Upper lobe of left lung (tissue), 6 donors: ENCODE measurements at regions not wholly inside any gene's neighbourhood (a gene's known extent, or its start where the extent isn't known, plus 50 kb on each side); places are given as distances from the start of the nearest gene placed in this dataset.

Experiments used
- ATAC-seq, 2 donors: fragments of 200-7000 bp; cut with Tn5 transposase; one replicate each; pipeline ENCODE4 v1.9.1; 2022; ENCODE audit warnings: mild to moderate bottlenecking in 2 of 2, moderate library complexity in 2 of 2; ENCODE audit not compliant: low FRiP score in 2 of 2
- DNase-seq, 2 donors: peaks; one replicate each; pipeline ENCODE4 v3.0.0-alpha.2; 2019 to 2020
- H3K27ac ChIP-seq, 4 donors: fragments of 200-600 bp; sonication (generic); one replicate each; pipeline ENCODE4 v1.5.1; 2016 to 2019
- H3K27me3 ChIP-seq, 4 donors: fragments of 200-600 bp; sonication (generic); one replicate each; pipeline ENCODE4 v1.5.1; 2017 to 2019
- H3K36me3 ChIP-seq, 4 donors: fragments of 200-600 bp; sonication (generic); one replicate each; pipeline ENCODE4 v1.5.1; 2016 to 2019
- H3K4me1 ChIP-seq, 4 donors: fragments of 200-600 bp; sonication (generic); one replicate each; pipeline ENCODE4 v1.5.1; 2018 to 2019
- H3K4me3 ChIP-seq, 4 donors: fragments of 200-600 bp; sonication (generic); one replicate each; pipeline ENCODE4 v1.5.1; 2017 to 2019; ENCODE audit warnings: mild to moderate bottlenecking in 2 of 4, moderate library complexity in 1 of 4
- H3K9me3 ChIP-seq, 4 donors: fragments of 200-600 bp; sonication (generic); one replicate each; pipeline ENCODE4 v1.5.1; 2018 to 2019
- EP300 ChIP-seq, 4 donors: sonication (generic); formaldehyde crosslinking; IDR thresholded peaks; one replicate each; pipeline ENCODE4 v1.5.1; 2017; ENCODE audit warnings: antibody characterized with exemption in 4 of 4, control low read depth in 2 of 4
- POLR2A ChIP-seq, 4 donors: fragments of 450-650 bp; IDR thresholded peaks; one replicate each; pipeline ENCODE4 v1.5.1; 2016 to 2017; ENCODE audit warnings: antibody characterized with exemption in 4 of 4, mild to moderate bottlenecking in 2 of 4
- POLR2AphosphoS5 ChIP-seq, 2 donors: sonication (generic); formaldehyde crosslinking; IDR thresholded peaks; one replicate each; pipeline ENCODE4 v1.5.1; 2017; ENCODE audit warnings: antibody characterized with exemption in 2 of 2
- WGBS, 2 donors: methylation state at CpG; one replicate each; pipeline ENCODE4 v1.1.5; 2017 to 2018; 5-methylcytosine and 5-hydroxymethylcytosine counted together
- TF ChIP-seq, protein P1 (sequence below), 6 experiments: fragments of 450-650 bp in 4 of 6; fragments of 200-600 bp in 2 of 6; sonication (generic) in 2 of 6; IDR thresholded peaks; one replicate each; pipeline ENCODE4 v1.5.1; 2016 to 2019; ENCODE audit warnings: antibody characterized with exemption in 6 of 6
- donor health status: DM: no; HTN: no; CAD: no; lungs with moderate emphysema.
- donor health status: DM: no; HTN: yes; CAD: no; lungs with severe emphysema.

- Histone ChIP-seq H3K36me3 (no peaks in the 10 kb centered on the region), H3K4me1 (no peaks in the 10 kb centered on the region), H3K27ac (no peak overlapping the region), H3K27me3 (no peaks in the 10 kb centered on the region), H3K4me3 (no peak overlapping the region), H3K9me3 (no peaks in the 10 kb centered on the region)
- TF ChIP-seq, protein P1, sequence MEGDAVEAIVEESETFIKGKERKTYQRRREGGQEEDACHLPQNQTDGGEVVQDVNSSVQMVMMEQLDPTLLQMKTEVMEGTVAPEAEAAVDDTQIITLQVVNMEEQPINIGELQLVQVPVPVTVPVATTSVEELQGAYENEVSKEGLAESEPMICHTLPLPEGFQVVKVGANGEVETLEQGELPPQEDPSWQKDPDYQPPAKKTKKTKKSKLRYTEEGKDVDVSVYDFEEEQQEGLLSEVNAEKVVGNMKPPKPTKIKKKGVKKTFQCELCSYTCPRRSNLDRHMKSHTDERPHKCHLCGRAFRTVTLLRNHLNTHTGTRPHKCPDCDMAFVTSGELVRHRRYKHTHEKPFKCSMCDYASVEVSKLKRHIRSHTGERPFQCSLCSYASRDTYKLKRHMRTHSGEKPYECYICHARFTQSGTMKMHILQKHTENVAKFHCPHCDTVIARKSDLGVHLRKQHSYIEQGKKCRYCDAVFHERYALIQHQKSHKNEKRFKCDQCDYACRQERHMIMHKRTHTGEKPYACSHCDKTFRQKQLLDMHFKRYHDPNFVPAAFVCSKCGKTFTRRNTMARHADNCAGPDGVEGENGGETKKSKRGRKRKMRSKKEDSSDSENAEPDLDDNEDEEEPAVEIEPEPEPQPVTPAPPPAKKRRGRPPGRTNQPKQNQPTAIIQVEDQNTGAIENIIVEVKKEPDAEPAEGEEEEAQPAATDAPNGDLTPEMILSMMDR (IDR thresholded peaks at IDR 0.05), result no peak
- TF ChIP-seq POLR2A (IDR thresholded peaks at IDR 0.05) (no peak), EP300 (IDR thresholded peaks at IDR 0.05) (no peak)
- no peak for ATAC-seq
- WGBS, 2 donors, result 73 to 89% methylated on average over 4 of the region's 4 CpGs
- DNase-seq, result no peak
Observed at GRCh38 chr3:73215901-73216300, 154.4 kb downstream of the EBLN2 start.

DNA sequence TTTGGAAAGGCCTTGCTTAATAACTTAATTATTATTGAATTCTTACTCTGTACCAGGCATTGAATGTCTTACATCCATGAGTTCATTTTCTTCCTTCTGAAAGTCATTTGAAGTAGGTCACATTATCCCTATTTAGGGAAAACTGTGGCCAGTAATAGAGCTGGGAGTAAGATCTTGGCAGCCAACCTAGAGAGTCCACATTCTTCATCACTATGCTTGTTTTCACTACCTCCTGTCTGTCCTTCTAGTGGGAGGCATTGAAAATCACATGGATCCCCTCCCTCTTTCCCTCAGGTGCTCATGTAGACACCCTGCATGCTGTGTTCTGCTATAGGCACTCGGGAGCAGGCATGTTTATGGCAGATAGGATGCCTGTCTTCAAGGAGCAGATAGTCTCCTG lies 154.9 kb downstream of the EBLN2 start:
- 64 to 85% methylated on average over 1 of the region's 1 CpG for WGBS, 2 donors
- no peak overlapping the region for H3K27ac ChIP-seq
- no peak for DNase-seq

DNA sequence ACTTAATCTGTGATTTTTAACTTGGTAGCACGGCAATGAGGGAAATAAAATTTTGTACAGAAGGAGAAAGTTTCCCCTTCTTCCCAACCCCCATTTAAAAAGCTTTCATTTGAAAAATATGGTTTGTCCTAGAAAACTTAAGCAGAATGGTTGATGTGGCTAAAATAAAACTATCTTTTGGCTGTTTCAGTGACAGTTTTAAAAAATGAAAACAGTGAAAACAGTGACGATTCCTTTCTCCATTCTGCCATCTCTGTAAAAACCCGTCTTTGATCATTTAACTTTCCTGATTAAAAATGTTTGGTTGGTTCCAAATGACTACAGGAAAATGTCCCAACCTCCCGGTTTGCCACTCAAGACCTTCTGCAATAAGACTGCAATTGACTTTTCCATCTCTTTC lies 160.7 kb downstream of the EBLN2 start:
- Histone ChIP-seq H3K4me3 (no peak overlapping the region), H3K4me1 (no peaks in the 10 kb centered on the region), H3K9me3 (no peaks in the 10 kb centered on the region), H3K36me3 (no peaks in the 10 kb centered on the region), H3K27ac (no peak overlapping the region), H3K27me3 (no peaks in the 10 kb centered on the region)
- ATAC-seq (no peak), DNase-seq (no peak)
- TF ChIP-seq, protein P1 (IDR thresholded peaks at IDR 0.05), result no peak
- TF ChIP-seq POLR2AphosphoS5 (IDR thresholded peaks at IDR 0.05) (no peak), POLR2A (IDR thresholded peaks at IDR 0.05) (no peak), EP300 (IDR thresholded peaks at IDR 0.05) (no peak)
- 75 to 82% methylated on average over 4 of the region's 4 CpGs for WGBS, 2 donors

More for the DNA sequence above, 154.9 kb downstream of the EBLN2 start:
- Histone ChIP-seq H3K4me1 (no peaks in the 10 kb centered on the region), H3K27me3 (no peaks in the 10 kb centered on the region), H3K9me3 (no peaks in the 10 kb centered on the region), H3K4me3 (no peak overlapping the region), H3K36me3 (no peaks in the 10 kb centered on the region)
- peak in 1 of 2 donors; percentile 34 for ATAC-seq
- TF ChIP-seq, protein P1 (IDR thresholded peaks at IDR 0.05), result no peak
- TF ChIP-seq EP300 (IDR thresholded peaks at IDR 0.05) (no peak), POLR2A (IDR thresholded peaks at IDR 0.05) (no peak), POLR2AphosphoS5 (IDR thresholded peaks at IDR 0.05) (no peak)

DNA sequence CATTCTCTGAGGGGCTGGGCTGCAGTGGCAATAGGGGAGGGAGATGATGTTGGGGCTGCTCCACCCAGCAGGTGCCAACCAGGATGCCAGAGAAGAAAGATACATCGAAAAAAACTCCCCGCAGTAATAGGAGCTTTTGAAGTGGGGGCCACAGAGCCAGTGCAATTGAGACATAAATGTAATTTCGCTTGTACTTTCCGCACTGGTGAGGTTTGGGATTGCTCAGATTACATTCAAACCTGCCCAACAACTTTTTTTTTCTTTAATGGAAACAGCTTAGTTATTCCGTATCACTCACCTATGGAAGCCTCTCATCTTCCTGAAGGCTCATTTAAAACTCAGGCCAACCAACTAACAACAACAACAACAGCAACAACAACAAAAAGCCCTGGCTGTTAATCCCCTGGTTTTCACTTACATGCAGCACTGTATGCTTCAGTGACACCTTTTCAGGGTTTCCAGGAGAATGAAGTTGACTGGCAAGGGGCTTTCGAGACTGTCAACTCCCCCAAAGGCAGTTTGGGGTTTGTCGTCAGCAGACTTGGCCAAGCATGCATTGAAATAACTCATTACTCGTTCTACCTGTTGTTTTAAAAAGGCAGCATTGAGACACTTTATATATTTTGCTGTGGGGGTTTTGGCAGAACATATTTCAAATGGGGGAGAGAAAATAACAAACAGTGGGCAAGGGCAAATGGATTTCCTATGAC lies 163.8 kb downstream of the EBLN2 start:
- Histone ChIP-seq H3K27ac (no peak overlapping the region), H3K4me1 (no peaks in the 10 kb centered on the region), H3K36me3 (no peaks in the 10 kb centered on the region), H3K9me3 (no peaks in the 10 kb centered on the region), H3K27me3 (no peaks in the 10 kb centered on the region), H3K4me3 (no peak overlapping the region)
- TF ChIP-seq, protein P1 (IDR thresholded peaks at IDR 0.05), result no peak
- TF ChIP-seq POLR2AphosphoS5 (IDR thresholded peaks at IDR 0.05), result no peak
- ATAC-seq (no peak), DNase-seq (no peak)
- WGBS, 2 donors, result 59 to 72% methylated on average over 8 of the region's 8 CpGs

GRCh38 chr3:73225991-73226390 lies 164.5 kb downstream of the EBLN2 start:
- 46 to 48% methylated on average over 2 of the region's 2 CpGs for WGBS, 2 donors
- ATAC-seq, result no peak

More at GRCh38 chr3:73225991-73226390, 164.5 kb downstream of the EBLN2 start:
- Histone ChIP-seq H3K4me1 (no peaks in the 10 kb centered on the region), H3K9me3 (no peaks in the 10 kb centered on the region), H3K27ac (no peak overlapping the region), H3K27me3 (no peaks in the 10 kb centered on the region), H3K36me3 (no peaks in the 10 kb centered on the region), H3K4me3 (no peak overlapping the region)
- TF ChIP-seq, protein P1 (IDR thresholded peaks at IDR 0.05), result no peak
- TF ChIP-seq POLR2AphosphoS5 (IDR thresholded peaks at IDR 0.05) (no peak), EP300 (IDR thresholded peaks at IDR 0.05) (no peak), POLR2A (IDR thresholded peaks at IDR 0.05) (no peak)
- no peak for DNase-seq
